ENCODE measurements at regions not wholly inside any gene's neighbourhood (a gene's known extent, or its start where the extent isn't known, plus 50 kb on each side); places are given as distances from the start of the nearest gene placed in this dataset.

- TF ChIP-seq, protein P1, sequence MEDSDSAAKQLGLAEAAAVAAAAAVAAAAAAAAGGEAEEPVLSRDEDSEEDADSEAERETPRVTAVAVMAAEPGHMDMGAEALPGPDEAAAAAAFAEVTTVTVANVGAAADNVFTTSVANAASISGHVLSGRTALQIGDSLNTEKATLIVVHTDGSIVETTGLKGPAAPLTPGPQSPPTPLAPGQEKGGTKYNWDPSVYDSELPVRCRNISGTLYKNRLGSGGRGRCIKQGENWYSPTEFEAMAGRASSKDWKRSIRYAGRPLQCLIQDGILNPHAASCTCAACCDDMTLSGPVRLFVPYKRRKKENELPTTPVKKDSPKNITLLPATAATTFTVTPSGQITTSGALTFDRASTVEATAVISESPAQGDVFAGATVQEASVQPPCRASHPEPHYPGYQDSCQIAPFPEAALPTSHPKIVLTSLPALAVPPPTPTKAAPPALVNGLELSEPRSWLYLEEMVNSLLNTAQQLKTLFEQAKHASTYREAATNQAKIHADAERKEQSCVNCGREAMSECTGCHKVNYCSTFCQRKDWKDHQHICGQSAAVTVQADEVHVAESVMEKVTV (CRISPR knock-in tag; IDR thresholded peaks at IDR 0.05) = peak; percentile 53
- TF ChIP-seq GTF2F1 (IDR thresholded peaks at IDR 0.05; ENCODE audit: low read depth, low read length) (no peak), SMC3 (conservative IDR thresholded peaks at IDR 0.05; ENCODE audit: insufficient read depth, low read depth, low read length) (peak; percentile 64), PKNOX1 (IDR thresholded peaks at IDR 0.05) (no peak), RAD21 (CRISPR knock-in tag; conservative IDR thresholded peaks at IDR 0.05 in 1 of 2, IDR thresholded peaks at IDR 0.05 in 1 of 2) (peak; percentile 72 to 85), BACH1 (tag; IDR thresholded peaks at IDR 0.05) (no peak)
- TF ChIP-seq, protein P2, sequence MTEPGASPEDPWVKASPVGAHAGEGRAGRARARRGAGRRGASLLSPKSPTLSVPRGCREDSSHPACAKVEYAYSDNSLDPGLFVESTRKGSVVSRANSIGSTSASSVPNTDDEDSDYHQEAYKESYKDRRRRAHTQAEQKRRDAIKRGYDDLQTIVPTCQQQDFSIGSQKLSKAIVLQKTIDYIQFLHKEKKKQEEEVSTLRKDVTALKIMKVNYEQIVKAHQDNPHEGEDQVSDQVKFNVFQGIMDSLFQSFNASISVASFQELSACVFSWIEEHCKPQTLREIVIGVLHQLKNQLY (CRISPR knock-in tag; conservative IDR thresholded peaks at IDR 0.05) = no peak
- TF ChIP-seq, protein P3, sequence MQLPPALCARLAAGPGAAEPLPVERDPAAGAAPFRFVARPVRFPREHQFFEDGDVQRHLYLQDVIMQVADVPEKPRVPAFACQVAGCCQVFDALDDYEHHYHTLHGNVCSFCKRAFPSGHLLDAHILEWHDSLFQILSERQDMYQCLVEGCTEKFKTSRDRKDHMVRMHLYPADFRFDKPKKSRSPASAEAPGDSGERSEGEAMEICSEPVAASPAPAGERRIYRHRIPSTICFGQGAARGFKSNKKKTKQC (CRISPR knock-in tag; IDR thresholded peaks at IDR 0.05) = no peak
- TF ChIP-seq, protein P4, sequence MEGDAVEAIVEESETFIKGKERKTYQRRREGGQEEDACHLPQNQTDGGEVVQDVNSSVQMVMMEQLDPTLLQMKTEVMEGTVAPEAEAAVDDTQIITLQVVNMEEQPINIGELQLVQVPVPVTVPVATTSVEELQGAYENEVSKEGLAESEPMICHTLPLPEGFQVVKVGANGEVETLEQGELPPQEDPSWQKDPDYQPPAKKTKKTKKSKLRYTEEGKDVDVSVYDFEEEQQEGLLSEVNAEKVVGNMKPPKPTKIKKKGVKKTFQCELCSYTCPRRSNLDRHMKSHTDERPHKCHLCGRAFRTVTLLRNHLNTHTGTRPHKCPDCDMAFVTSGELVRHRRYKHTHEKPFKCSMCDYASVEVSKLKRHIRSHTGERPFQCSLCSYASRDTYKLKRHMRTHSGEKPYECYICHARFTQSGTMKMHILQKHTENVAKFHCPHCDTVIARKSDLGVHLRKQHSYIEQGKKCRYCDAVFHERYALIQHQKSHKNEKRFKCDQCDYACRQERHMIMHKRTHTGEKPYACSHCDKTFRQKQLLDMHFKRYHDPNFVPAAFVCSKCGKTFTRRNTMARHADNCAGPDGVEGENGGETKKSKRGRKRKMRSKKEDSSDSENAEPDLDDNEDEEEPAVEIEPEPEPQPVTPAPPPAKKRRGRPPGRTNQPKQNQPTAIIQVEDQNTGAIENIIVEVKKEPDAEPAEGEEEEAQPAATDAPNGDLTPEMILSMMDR (IDR thresholded peaks at IDR 0.05 in 2 of 3, conservative IDR thresholded peaks at IDR 0.05 in 1 of 3; ENCODE audit: insufficient read depth in 2 of 3, low read depth in 1 of 3, low read length in 3 of 3) = peak; percentile 57 to 85 (median 79)
Measured at GRCh38 chr1:163410073-163410999, 88.6 kb downstream of the NUF2 start (continued).

All from K562 (cell line).